Upper lobe of left lung (tissue), 4 donors: ENCODE measurements at regions not wholly inside any gene's neighbourhood (a gene's known extent, or its start where the extent isn't known, plus 50 kb on each side); places are given as distances from the start of the nearest gene placed in this dataset.

Experiments
- POLR2AphosphoS5 ChIP-seq, 2 donors: sonication (generic); formaldehyde crosslinking; IDR thresholded peaks; one replicate each; pipeline ENCODE4 v1.5.1; 2017; ENCODE audit warnings: antibody characterized with exemption in 2 of 2
- TF ChIP-seq, protein P1 (sequence below), 6 experiments: fragments of 450-650 bp in 4 of 6; fragments of 200-600 bp in 2 of 6; sonication (generic) in 2 of 6; IDR thresholded peaks; one replicate each; pipeline ENCODE4 v1.5.1; 2016 to 2019; ENCODE audit warnings: antibody characterized with exemption in 6 of 6

DNA sequence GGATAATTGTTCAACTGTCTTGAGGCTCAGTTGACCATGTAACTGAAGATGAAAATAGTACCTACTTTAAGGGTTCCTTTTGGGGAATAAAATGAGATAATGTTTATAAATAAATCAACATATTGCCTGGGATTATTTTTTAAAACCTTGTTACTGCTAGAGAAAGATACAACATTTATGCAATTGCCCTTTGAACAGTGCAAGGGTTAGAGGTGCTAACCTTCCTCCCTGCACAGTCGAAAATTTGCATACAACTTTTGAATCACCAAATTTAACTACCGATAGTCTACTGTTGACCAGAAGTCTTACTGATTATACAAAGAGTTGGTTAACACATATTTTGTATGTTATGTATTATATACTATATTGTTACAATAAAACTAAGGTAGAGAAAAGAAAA lies 750.0 kb downstream of the EFNB2 start:
- TF ChIP-seq, protein P1, sequence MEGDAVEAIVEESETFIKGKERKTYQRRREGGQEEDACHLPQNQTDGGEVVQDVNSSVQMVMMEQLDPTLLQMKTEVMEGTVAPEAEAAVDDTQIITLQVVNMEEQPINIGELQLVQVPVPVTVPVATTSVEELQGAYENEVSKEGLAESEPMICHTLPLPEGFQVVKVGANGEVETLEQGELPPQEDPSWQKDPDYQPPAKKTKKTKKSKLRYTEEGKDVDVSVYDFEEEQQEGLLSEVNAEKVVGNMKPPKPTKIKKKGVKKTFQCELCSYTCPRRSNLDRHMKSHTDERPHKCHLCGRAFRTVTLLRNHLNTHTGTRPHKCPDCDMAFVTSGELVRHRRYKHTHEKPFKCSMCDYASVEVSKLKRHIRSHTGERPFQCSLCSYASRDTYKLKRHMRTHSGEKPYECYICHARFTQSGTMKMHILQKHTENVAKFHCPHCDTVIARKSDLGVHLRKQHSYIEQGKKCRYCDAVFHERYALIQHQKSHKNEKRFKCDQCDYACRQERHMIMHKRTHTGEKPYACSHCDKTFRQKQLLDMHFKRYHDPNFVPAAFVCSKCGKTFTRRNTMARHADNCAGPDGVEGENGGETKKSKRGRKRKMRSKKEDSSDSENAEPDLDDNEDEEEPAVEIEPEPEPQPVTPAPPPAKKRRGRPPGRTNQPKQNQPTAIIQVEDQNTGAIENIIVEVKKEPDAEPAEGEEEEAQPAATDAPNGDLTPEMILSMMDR (IDR thresholded peaks at IDR 0.05): no peak
- TF ChIP-seq POLR2AphosphoS5 (IDR thresholded peaks at IDR 0.05): no peak
